HS-5 (cell line): ENCODE measurements at regions not wholly inside any gene's neighbourhood (a gene's known extent, or its start where the extent isn't known, plus 50 kb on each side); places are given as distances from the start of the nearest gene placed in this dataset.
A peak's percentile ranks its signal among the peaks of the same experiment; 100 is the strongest.
"Not testable (repeated sequence)": the region's sequence is repeated elsewhere in the genome, so short reads cannot be mapped to it uniquely, and the experiment has no call there.

ENCODE experiments used
- DNase-seq: peaks from one replicate; pipeline ENCODE4 v3.0.0-alpha.2; 2012; ENCODE audit warnings: low read depth

- no peak for DNase-seq
Observed at GRCh38 chr10:62589689-62590088, 214.8 kb upstream of the ADO start.

- no peak for DNase-seq
Observed at GRCh38 chr10:62590306-62590705, 214.2 kb upstream of the ADO start.

GRCh38 chr10:62594093-62594520 lies 210.4 kb upstream of the ADO start:
- no peak for DNase-seq

- DNase-seq, result peak; percentile 69
Observed at GRCh38 chr10:62597226-62597625, 207.3 kb upstream of the ADO start.

GRCh38 chr10:62599161-62599560 lies 205.4 kb upstream of the ADO start:
- DNase-seq, result no peak

GRCh38 chr10:62606551-62606950 lies 198.0 kb upstream of the ADO start:
- not testable (repeated sequence) for DNase-seq

- DNase-seq, result not testable (repeated sequence)
Observed at GRCh38 chr10:62608189-62608875, 196.2 kb upstream of the ADO start.

- no peak for DNase-seq
Observed at GRCh38 chr10:62610649-62611229, 193.8 kb upstream of the ADO start.

GRCh38 chr10:62613424-62613823 lies 191.1 kb upstream of the ADO start:
- no peak for DNase-seq

- DNase-seq, result no peak
Observed at GRCh38 chr10:62613859-62614258, 190.7 kb upstream of the ADO start.

GRCh38 chr10:62614389-62615157 lies 189.9 kb upstream of the ADO start:
- DNase-seq, result no peak

- no peak for DNase-seq
Observed at GRCh38 chr10:62616885-62617590, 187.5 kb upstream of the ADO start.

- DNase-seq, result no peak
Observed at GRCh38 chr10:62617652-62618051, 186.9 kb upstream of the ADO start.

- DNase-seq, result no peak
Observed at GRCh38 chr10:62618054-62618453, 186.5 kb upstream of the ADO start.

- DNase-seq, result no peak
Observed at GRCh38 chr10:62618576-62619412, 185.7 kb upstream of the ADO start.

GRCh38 chr10:62619413-62619738 lies 185.1 kb upstream of the ADO start:
- DNase-seq, result no peak

GRCh38 chr10:62620491-62620890 lies 184.0 kb upstream of the ADO start:
- no peak for DNase-seq

- no peak for DNase-seq
Observed at GRCh38 chr10:62623223-62623622, 181.3 kb upstream of the ADO start.

- DNase-seq, result no peak
Observed at GRCh38 chr10:62625484-62625883, 179.0 kb upstream of the ADO start.

- DNase-seq, result no peak
Observed at GRCh38 chr10:62626079-62626478, 178.4 kb upstream of the ADO start.

GRCh38 chr10:62626817-62627216 lies 177.7 kb upstream of the ADO start:
- DNase-seq, result no peak

- DNase-seq, result no peak
Observed at GRCh38 chr10:62627983-62628382, 176.5 kb upstream of the ADO start.
